ENCODE measurements at regions not wholly inside any gene's neighbourhood (a gene's known extent, or its start where the extent isn't known, plus 50 kb on each side); places are given as distances from the start of the nearest gene placed in this dataset.

DNA sequence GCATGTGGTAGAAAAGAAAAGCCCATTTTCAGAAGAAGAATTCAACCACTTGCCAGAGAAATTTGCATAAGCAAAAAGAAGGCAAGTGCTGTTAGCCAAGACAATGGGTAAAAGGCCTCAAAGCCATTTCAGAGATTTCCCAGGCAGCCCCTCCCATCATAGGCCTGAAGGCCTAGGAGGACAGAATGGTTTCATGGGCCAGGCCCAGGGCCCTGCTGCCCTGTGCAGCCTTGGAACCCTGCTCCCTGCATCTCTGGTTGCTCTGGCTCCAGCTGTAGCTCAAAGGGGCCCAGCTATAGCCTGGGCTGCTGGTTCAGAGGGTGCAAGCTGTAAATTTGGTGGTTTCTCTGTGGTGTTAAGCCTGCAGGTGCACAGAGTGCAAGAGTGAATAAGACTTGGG is 212.8 kb downstream of the EFNB2 start:
- TF ChIP-seq CTCF (IDR thresholded peaks at IDR 0.05) (no peak), POLR2A (IDR thresholded peaks at IDR 0.05) (no peak), POLR2AphosphoS5 (IDR thresholded peaks at IDR 0.05) (no peak)

All from gastroesophageal sphincter (tissue), 3 donors.